OCI-LY3 (cell line): ENCODE measurements at regions not wholly inside any gene's neighbourhood (a gene's known extent, or its start where the extent isn't known, plus 50 kb on each side); places are given as distances from the start of the nearest gene placed in this dataset.

ENCODE experiments used
- H2AFZ ChIP-seq: fragments of 200-600, 300-600 bp; shearing (Covaris generic); 2 replicates; pipeline ENCODE4 v1.6.0; 2014; ENCODE audit warnings: antibody characterized with exemption, low read depth, low read length
- H3K27ac ChIP-seq: fragments of 200-600, 300-600 bp; sonication (generic); 2 replicates; pipeline ENCODE4 v1.5.1; 2014; ENCODE audit warnings: mild to moderate bottlenecking, low read length, moderate library complexity, mixed read lengths
- H3K27me3 ChIP-seq: fragments of 200-600, 300-600 bp; sonication (generic); 2 replicates; pipeline ENCODE4 v1.6.1; 2014; ENCODE audit warnings: low read depth, low read length, mixed read lengths
- H3K36me3 ChIP-seq: fragments of 200-600, 300-600 bp; sonication (generic); replicated peaks from 2 replicates; pipeline ENCODE3; 2014; ENCODE audit warnings: low read depth, low read length, mixed read lengths
- H3K4me1 ChIP-seq: fragments of 300-600, 200-600 bp; sonication (generic); 2 replicates; pipeline ENCODE4 v1.6.1; 2014; ENCODE audit warnings: low read length, mixed read lengths
- H3K4me2 ChIP-seq: fragments of 200-600, 300-600 bp; sonication (generic); 2 replicates; pipeline ENCODE4 v1.6.1; 2014; ENCODE audit warnings: low read length, mixed read lengths
- H3K4me3 ChIP-seq: fragments of 300-600, 200-600 bp; sonication (generic); 2 replicates; pipeline ENCODE4 v1.5.1; 2014; ENCODE audit warnings: antibody characterized with exemption, mild to moderate bottlenecking, low read length, moderate library complexity
- H3K79me2 ChIP-seq: fragments of 300-600, 200-600 bp; shearing (Covaris generic); 2 replicates; pipeline ENCODE4 v1.6.1; 2014; ENCODE audit warnings: mild to moderate bottlenecking, low read length, mixed read lengths
- H3K9ac ChIP-seq: fragments of 300-600, 200-600 bp; shearing (Covaris generic); 2 replicates; pipeline ENCODE4 v1.6.0; 2014; ENCODE audit warnings: mild to moderate bottlenecking, low read length, moderate library complexity
- H3K9me3 ChIP-seq: fragments of 200-600, 300-600 bp; shearing (Covaris generic); 2 replicates; pipeline ENCODE4 v1.6.1; 2014; ENCODE audit warnings: low read length, mixed read lengths; ENCODE audit not compliant: insufficient read depth
- H4K20me1 ChIP-seq: fragments of 200-600, 300-600 bp; sonication (generic); 2 replicates; pipeline ENCODE4 v1.6.1; 2016; ENCODE audit warnings: low read length, mixed read lengths; ENCODE audit not compliant: insufficient read depth
- CTCF ChIP-seq: fragments of 200-600, 300-600 bp; sonication (generic); IDR thresholded peaks from 2 replicates; pipeline ENCODE4 v1.5.1; 2014; ENCODE audit warnings: antibody characterized with exemption, low read length, low read depth
- EZH2phosphoT487 ChIP-seq: fragments of 200-600 bp; shearing (Covaris generic); IDR thresholded peaks from 2 replicates; pipeline ENCODE4 v1.6.1; 2018; ENCODE audit warnings: antibody characterized with exemption, mixed run types, low read depth

GRCh38 chr16:62692685-62693084 is 656.4 kb upstream of the CDH8 start:
- TF ChIP-seq CTCF (no peak), EZH2phosphoT487 (no peak)

GRCh38 chr16:62681819-62682218 is 645.6 kb upstream of the CDH8 start:
- Histone ChIP-seq H3K36me3 (no peaks in the 10 kb centered on the region), H3K27ac (no peak overlapping the region), H3K27me3 (no peaks in the 10 kb centered on the region), H3K79me2 (no peaks in the 10 kb centered on the region), H3K9ac (no peak overlapping the region), H3K4me2 (no peak overlapping the region), H3K4me3 (no peak overlapping the region), H3K4me1 (no peaks in the 10 kb centered on the region), H2AFZ (no peak overlapping the region; the same call in 1 of the 2 replicates), H3K9me3 (peaks cover 19% of the 10 kb centered on the region; the same call in 1 of the 2 replicates), H4K20me1 (no peaks in the 10 kb centered on the region)
- TF ChIP-seq EZH2phosphoT487 (no peak), CTCF (no peak)

More at GRCh38 chr16:62692685-62693084, 656.4 kb upstream of the CDH8 start:
- Histone ChIP-seq H4K20me1 (no peaks in the 10 kb centered on the region), H3K27ac (no peak overlapping the region), H3K9ac (no peak overlapping the region), H3K36me3 (no peaks in the 10 kb centered on the region), H3K9me3 (0 out of 2 replicates have a peak, but pooled peaks cover 3% of the 10 kb centered on the region), H2AFZ (no peak overlapping the region), H3K4me2 (peak overlapping the region; percentile 44; the same call in 1 of the 2 replicates), H3K27me3 (no peaks in the 10 kb centered on the region), H3K4me1 (peaks cover 12% of the 10 kb centered on the region), H3K79me2 (no peaks in the 10 kb centered on the region), H3K4me3 (no peak overlapping the region)

- no peak overlapping the region for H3K9ac ChIP-seq
- H3K79me2 ChIP-seq: no peaks in the 10 kb centered on the region
- H3K36me3 ChIP-seq: no peaks in the 10 kb centered on the region
- H4K20me1 ChIP-seq: no peaks in the 10 kb centered on the region
- H3K4me3 ChIP-seq: no peak overlapping the region
- H3K4me1 ChIP-seq: no peaks in the 10 kb centered on the region
- no peak for TF ChIP-seq CTCF
- no peak for TF ChIP-seq EZH2phosphoT487
- H3K27me3 ChIP-seq: no peaks in the 10 kb centered on the region
- no peak overlapping the region for H3K27ac ChIP-seq
- H3K4me2 ChIP-seq: no peak overlapping the region
- no peak overlapping the region for H2AFZ ChIP-seq
- peaks cover 19% of the 10 kb centered on the region; the same call in 1 of the 2 replicates for H3K9me3 ChIP-seq
Observed at GRCh38 chr16:62678796-62679195, 642.6 kb upstream of the CDH8 start.

GRCh38 chr16:62676306-62676705 is 640.1 kb upstream of the CDH8 start:
- Histone ChIP-seq H3K27ac (no peak overlapping the region), H3K9ac (no peak overlapping the region), H4K20me1 (no peaks in the 10 kb centered on the region), H3K4me2 (no peak overlapping the region), H3K9me3 (peaks cover 19% of the 10 kb centered on the region; the same call in 1 of the 2 replicates), H3K79me2 (no peaks in the 10 kb centered on the region), H3K4me1 (no peaks in the 10 kb centered on the region), H3K4me3 (no peak overlapping the region), H2AFZ (no peak overlapping the region), H3K36me3 (no peaks in the 10 kb centered on the region), H3K27me3 (no peaks in the 10 kb centered on the region)
- no peak for TF ChIP-seq CTCF
- TF ChIP-seq EZH2phosphoT487: no peak
